Ovary (tissue), 3 donors: ENCODE measurements at regions not wholly inside any gene's neighbourhood (a gene's known extent, or its start where the extent isn't known, plus 50 kb on each side); places are given as distances from the start of the nearest gene placed in this dataset.

Experiments
- CTCF ChIP-seq, 3 donors: fragments of 450-650 bp in 2 of 3; fragments of 200-600 bp in 1 of 3; IDR thresholded peaks; one replicate each; pipeline versions ENCODE4 v1.5.1 to v1.8.0; 2016 to 2022; ENCODE audit warnings: antibody characterized with exemption in 3 of 3, mild to moderate bottlenecking in 1 of 3
- EP300 ChIP-seq: sonication (generic); formaldehyde crosslinking; IDR thresholded peaks from one replicate; pipeline ENCODE4 v1.6.1; 2017; ENCODE audit warnings: antibody characterized with exemption
- POLR2A ChIP-seq: fragments of 450-650 bp; IDR thresholded peaks from one replicate; pipeline ENCODE4 v1.6.1; 2017; ENCODE audit warnings: antibody characterized with exemption, mild to moderate bottlenecking, moderate library complexity
- donor health status: DM: no; HTN: no; CAD: no.

GRCh38 chr3:178949896-178950295 is 121.7 kb downstream of the ZMAT3 start:
- TF ChIP-seq CTCF (IDR thresholded peaks at IDR 0.05), result no peak
- no peak for TF ChIP-seq POLR2A
- TF ChIP-seq EP300, result no peak
